SK-N-SH (cell line): ENCODE measurements at regions not wholly inside any gene's neighbourhood (a gene's known extent, or its start where the extent isn't known, plus 50 kb on each side); places are given as distances from the start of the nearest gene placed in this dataset.

Experiments used
- CHD2 ChIP-seq: fragments of 150-350 bp; IDR thresholded peaks from 2 replicates; pipeline ENCODE4 v1.6.1; 2018; ENCODE audit warnings: low read length; ENCODE audit not compliant: partially characterized antibody
- CTCF ChIP-seq: fragments of 200-600 bp; sonication (generic); IDR thresholded peaks from 2 replicates; pipeline ENCODE4 v1.6.1; 2017; ENCODE audit warnings: antibody characterized with exemption, mild to moderate bottlenecking, moderate library complexity
- EZH2phosphoT487 ChIP-seq: fragments of 200-600 bp; sonication (generic); IDR thresholded peaks from 2 replicates; pipeline ENCODE4 v1.6.1; 2017; ENCODE audit warnings: low read depth, mixed run types, mild to moderate bottlenecking, antibody characterized with exemption, moderate library complexity, borderline replicate concordance
- MAX ChIP-seq: IDR thresholded peaks from 2 replicates; pipeline ENCODE4 v1.4.0; 2012; ENCODE audit warnings: low read depth
- MXI1 ChIP-seq: IDR thresholded peaks from 2 replicates; pipeline ENCODE4 v1.6.1; 2012; ENCODE audit warnings: mild to moderate bottlenecking, low read depth, low read length, improper control_type of control experiment
- TEAD4 ChIP-seq: IDR thresholded peaks from 2 replicates; pipeline ENCODE4 v1.4.0; 2012; ENCODE audit warnings: mild to moderate bottlenecking, borderline replicate concordance; ENCODE audit not compliant: insufficient read depth
- USF1 ChIP-seq: IDR thresholded peaks from 2 replicates; pipeline ENCODE4 v1.4.0; 2012; ENCODE audit warnings: low read depth, borderline replicate concordance
- ZBTB33 ChIP-seq: IDR thresholded peaks from 2 replicates; pipeline ENCODE4 v1.4.0; 2012; ENCODE audit warnings: low read depth, borderline replicate concordance

- TF ChIP-seq CTCF (no peak), USF1 (no peak), EZH2phosphoT487 (no peak), ZBTB33 (no peak), MXI1 (no peak), MAX (no peak), TEAD4 (no peak), CHD2 (no peak)
These were observed 67.5 kb upstream of the ACTRT2 start for GRCh38 chr1:2953688-2954285.
